Stimulated activated CD8-positive, alpha-beta memory T cell treated with anti-CD3 and anti-CD28 coated beads, Interleukin-7, amount 100 ng/mL, for 1 hour (primary cell): ENCODE measurements at regions not wholly inside any gene's neighbourhood (a gene's known extent, or its start where the extent isn't known, plus 50 kb on each side); places are given as distances from the start of the nearest gene placed in this dataset.

ENCODE experiments used
- DNase-seq, 2 donors: peaks; one replicate each; pipeline ENCODE4 v3.0.0-alpha.2; 2020; ENCODE audit warnings: low read depth in 2 of 2

- no peak for DNase-seq
Measured at GRCh38 chr15:45743426-45744235, 108.8 kb downstream of the SQOR start.

- no peak for DNase-seq
Measured at GRCh38 chr15:45744236-45744589, 109.4 kb downstream of the SQOR start.

- no peak for DNase-seq
Measured at GRCh38 chr15:45747426-45747825, 112.6 kb downstream of the SQOR start.

- DNase-seq: no peak
Measured at GRCh38 chr15:45751629-45752028, 116.8 kb downstream of the SQOR start.

GRCh38 chr15:45759936-45760335 lies 125.1 kb downstream of the SQOR start:
- DNase-seq: no peak

- no peak for DNase-seq
Measured at GRCh38 chr15:45762726-45763125, 127.9 kb downstream of the SQOR start.

GRCh38 chr15:45763170-45763869 lies 128.5 kb downstream of the SQOR start:
- DNase-seq: no peak

GRCh38 chr15:45773149-45773548 lies 138.3 kb downstream of the SQOR start:
- DNase-seq: no peak

- DNase-seq: no peak
Measured at GRCh38 chr15:45776772-45777171, 141.9 kb downstream of the SQOR start.

GRCh38 chr15:45777781-45778180 lies 143.0 kb downstream of the SQOR start:
- no peak for DNase-seq

- DNase-seq: no peak
Measured at GRCh38 chr15:45780352-45780751, 145.5 kb downstream of the SQOR start.

- DNase-seq: no peak
Measured at GRCh38 chr15:45784656-45785055, 149.8 kb downstream of the SQOR start.

- DNase-seq: no peak
Measured at GRCh38 chr15:45785897-45786296, 151.1 kb downstream of the SQOR start.

- no peak for DNase-seq
Measured at GRCh38 chr15:45790325-45790943, 155.6 kb downstream of the SQOR start.

- no peak for DNase-seq
Measured at GRCh38 chr15:45794304-45794703, 159.5 kb downstream of the SQOR start.

- no peak for DNase-seq
Measured at GRCh38 chr15:45794712-45795439, 160.0 kb downstream of the SQOR start.

GRCh38 chr15:45795440-45796069 lies 160.7 kb downstream of the SQOR start:
- DNase-seq: no peak

- DNase-seq: no peak
Measured at GRCh38 chr15:45796433-45796832, 161.6 kb downstream of the SQOR start.

GRCh38 chr15:45799508-45799907 lies 164.7 kb downstream of the SQOR start:
- no peak for DNase-seq

- DNase-seq: no peak
Measured at GRCh38 chr15:45801543-45801942, 166.7 kb downstream of the SQOR start.

GRCh38 chr15:45802140-45802539 lies 167.3 kb downstream of the SQOR start:
- no peak for DNase-seq

- DNase-seq: no peak
Measured at GRCh38 chr15:45804028-45804427, 169.2 kb downstream of the SQOR start.
